GM13977 (cell line): ENCODE measurements at regions not wholly inside any gene's neighbourhood (a gene's known extent, or its start where the extent isn't known, plus 50 kb on each side); places are given as distances from the start of the nearest gene placed in this dataset.

Experiments
- DNase-seq: peaks from one replicate; pipeline ENCODE4 v3.0.0; 2012; ENCODE audit warnings: low spot score
- in situ Hi-C: fragments of 300-500 bp; cut with MboI; formaldehyde crosslinking; loops from one replicate; pipeline ENCODE4 v1.12.0; 2022; ENCODE audit warnings: low sequenced_read_pairs, low pct_unique_long_range_greater_than_20kb, mixed read lengths, inconsistent platforms; ENCODE audit not compliant: unreplicated experiment
- TF ChIP-seq, protein P1 (sequence below): IDR thresholded peaks from 2 replicates; pipeline ENCODE4 v1.5.1; 2012; ENCODE audit warnings: mild to moderate bottlenecking, control low read depth; ENCODE audit not compliant: insufficient read depth; ENCODE audit errors: extremely low read depth, missing control alignments

DNA sequence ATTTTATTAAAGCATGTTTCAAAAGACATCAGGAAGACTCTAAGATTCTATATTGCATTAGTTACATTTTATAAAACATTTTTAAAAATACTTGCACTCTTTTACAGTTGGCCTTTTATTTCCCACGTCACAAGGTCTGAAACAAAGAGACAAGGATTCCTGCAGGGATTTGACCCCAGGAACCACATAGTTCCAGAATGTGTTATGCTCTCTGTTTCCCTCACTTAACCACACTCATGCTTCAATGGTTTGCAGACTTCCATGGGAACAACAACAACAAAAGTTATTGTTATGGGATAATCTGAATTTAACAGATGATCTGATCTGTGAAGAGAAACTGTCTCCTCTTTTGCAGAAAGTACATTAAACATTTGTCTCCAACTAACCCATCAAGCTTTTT is 104.3 kb upstream of the PPFIA2 start:
- in situ Hi-C loops, result no loop called here
- DNase-seq, result no peak
- TF ChIP-seq, protein P1, sequence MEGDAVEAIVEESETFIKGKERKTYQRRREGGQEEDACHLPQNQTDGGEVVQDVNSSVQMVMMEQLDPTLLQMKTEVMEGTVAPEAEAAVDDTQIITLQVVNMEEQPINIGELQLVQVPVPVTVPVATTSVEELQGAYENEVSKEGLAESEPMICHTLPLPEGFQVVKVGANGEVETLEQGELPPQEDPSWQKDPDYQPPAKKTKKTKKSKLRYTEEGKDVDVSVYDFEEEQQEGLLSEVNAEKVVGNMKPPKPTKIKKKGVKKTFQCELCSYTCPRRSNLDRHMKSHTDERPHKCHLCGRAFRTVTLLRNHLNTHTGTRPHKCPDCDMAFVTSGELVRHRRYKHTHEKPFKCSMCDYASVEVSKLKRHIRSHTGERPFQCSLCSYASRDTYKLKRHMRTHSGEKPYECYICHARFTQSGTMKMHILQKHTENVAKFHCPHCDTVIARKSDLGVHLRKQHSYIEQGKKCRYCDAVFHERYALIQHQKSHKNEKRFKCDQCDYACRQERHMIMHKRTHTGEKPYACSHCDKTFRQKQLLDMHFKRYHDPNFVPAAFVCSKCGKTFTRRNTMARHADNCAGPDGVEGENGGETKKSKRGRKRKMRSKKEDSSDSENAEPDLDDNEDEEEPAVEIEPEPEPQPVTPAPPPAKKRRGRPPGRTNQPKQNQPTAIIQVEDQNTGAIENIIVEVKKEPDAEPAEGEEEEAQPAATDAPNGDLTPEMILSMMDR, result no peak

DNA sequence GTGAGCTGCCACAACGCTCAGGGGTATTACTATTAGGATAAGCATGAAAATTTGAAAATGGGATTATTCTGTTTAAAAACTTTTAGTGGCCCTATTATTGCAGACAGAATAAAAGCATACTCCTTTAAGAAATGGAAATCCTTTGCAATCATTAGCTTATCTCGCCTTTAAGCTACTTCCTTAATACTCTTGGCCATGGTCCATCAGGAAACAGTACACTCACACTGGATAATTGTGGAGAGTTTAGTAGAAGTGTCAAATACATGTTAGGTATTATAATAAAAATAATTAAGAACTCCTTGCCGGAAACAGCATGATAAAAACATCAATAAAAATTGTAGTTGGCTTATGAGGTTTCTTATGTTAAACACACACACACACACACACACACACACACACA is 100.4 kb upstream of the PPFIA2 start:
- no peak for DNase-seq
- TF ChIP-seq, protein P1, result no peak
- in situ Hi-C loops, result no loop called here

- in situ Hi-C loops, result no loop called here
- TF ChIP-seq, protein P1, result no peak
- DNase-seq, result no peak
These were observed 84.4 kb upstream of the PPFIA2 start for GRCh38 chr12:81843599-81843998.

DNA sequence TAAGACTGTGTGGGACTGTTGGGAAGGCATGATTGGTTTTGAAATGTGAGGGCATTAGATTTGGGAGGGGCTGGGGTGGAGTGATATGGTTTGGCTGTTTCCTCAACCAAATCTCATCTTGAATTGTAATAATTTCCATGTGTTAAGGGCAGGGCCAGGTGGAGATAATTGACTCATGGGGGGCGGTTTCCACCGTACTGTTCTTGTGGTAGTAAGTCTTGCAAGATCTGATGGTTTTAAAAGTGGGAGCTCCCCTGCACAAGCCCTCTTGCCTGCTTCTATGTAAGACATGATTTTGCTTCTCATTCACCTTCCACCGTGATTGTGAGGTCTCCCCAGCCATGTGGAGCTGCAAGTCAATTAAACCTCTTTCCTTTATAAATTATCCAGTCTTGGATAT is 76.6 kb upstream of the PPFIA2 start:
- in situ Hi-C loops, result no loop called here
- TF ChIP-seq, protein P1, result no peak
- no peak for DNase-seq

GRCh38 chr12:81819991-81820633 is 61.0 kb upstream of the PPFIA2 start:
- DNase-seq, result no peak
- in situ Hi-C loops, result no loop called here
- TF ChIP-seq, protein P1, result no peak

- TF ChIP-seq, protein P1, result no peak
- DNase-seq, result no peak
- in situ Hi-C loops, result no loop called here
These were observed 56.5 kb upstream of the PPFIA2 start for GRCh38 chr12:81815611-81816010.

DNA sequence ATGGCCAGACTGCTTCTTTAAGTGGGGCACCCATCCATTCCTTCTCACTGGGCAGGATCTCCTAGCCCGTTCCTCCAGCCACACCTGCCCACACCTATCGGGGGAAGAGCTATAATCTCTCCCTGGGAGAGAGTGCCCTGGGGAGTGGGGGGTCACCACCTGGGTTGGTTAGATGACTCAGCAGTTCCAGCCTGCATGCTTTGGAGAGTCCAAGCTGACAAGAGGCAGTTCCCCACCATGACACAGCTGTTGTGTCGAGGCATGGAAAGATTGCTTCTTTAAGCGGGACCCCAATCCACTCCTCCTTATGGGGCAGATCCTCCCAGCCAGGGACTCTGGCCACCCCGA is 52.6 kb upstream of the PPFIA2 start:
- in situ Hi-C loops, result no loop called here

More for the DNA sequence above, 52.6 kb upstream of the PPFIA2 start:
- no peak for DNase-seq
- TF ChIP-seq, protein P1, result no peak
